ENCODE measurements at regions not wholly inside any gene's neighbourhood (a gene's known extent, or its start where the extent isn't known, plus 50 kb on each side); places are given as distances from the start of the nearest gene placed in this dataset.

DNA sequence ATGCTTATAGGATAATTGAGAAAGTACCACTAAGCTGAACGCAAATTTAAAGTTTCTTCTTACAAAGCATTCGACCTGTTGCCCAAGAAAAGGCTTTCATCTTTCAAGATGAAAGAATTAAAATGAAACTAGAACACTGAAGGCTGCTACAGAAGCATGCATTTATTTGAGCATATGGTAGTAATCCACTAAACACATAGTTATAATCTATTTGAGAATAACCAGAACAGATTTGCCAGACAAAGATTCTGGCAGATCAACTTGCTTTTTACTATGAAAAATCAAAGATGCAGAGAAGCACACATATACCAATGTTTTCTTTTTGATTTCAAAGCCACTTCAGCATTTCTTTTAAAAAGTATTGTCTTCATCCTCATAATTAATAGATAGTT is 412.2 kb downstream of the UTRN start:
- no peak for DNase-seq

DNA sequence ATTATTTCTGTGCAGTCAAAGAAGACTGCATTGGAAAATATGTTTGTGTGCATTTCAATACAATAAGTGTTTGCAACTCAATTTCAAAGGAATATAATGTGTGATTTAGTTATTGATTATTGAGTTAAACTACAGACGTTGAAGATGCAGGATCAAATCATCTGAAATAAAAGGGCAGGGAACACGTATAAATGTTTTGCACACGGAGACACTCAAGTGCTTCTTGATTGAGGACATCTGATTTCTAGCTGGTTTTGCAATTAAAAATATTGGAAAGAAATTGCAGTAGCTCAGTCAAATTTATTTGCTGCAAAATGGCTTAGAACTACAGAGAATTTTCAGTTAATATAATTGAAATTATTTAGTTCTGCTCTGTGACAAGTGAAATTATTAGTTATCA is 412.7 kb downstream of the UTRN start:
- DNase-seq, result no peak

DNA sequence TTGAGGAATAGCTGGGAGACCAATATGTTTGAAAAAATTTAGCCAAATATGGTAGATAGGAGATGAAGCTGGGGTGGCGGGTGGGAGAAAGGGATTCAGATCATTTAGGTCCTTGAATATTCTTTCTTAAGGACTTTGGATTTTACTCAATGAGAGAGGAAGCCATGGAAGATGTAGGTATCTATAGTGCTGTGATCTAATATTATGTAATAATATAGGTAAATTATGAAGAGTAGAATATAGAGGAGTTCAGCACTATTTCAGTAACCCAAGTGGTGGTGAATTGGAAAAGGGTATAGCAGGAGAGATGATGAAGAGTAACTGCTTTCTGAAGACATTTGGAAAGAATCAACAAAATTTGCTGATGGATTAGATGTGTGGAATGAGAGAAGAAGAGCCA is 417.6 kb downstream of the UTRN start:
- DNase-seq, result no peak

DNA sequence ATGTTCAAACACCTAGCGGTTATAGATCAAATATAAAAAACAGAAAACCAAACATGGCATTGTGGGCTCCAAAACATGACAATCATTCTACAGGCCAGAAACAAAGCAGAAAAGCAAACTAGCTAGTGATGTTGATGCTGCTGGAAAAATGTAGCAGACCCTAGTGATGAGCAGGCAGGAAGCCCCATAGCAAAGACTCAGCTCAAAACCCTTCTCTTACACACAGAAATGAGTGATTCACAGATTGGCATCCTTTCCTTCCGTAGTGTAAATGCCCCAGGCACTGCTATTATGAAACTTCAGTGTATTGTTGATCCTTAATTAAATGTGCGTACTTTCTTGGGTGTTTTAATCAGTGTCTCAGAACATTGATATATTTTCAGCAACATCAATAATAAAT is 425.1 kb downstream of the UTRN start:
- no peak for DNase-seq

DNA sequence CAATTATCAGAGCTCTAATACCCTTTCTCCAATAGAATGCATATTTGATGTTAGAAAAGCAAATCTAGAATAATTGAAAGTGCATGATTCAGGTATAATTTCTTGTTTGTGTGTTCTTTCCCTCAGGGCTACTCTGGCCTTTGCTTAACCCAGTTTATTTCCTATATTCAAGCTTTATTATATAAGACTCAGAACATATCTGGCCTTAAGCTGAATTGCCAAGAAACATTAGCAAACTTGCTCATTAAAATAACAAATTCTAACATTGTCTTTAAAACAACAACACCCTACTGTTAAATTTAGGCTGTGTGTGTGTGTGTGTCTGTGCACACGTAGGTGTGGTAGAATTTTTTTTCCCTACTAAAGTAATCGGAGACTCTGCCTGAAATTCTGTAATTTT is 426.5 kb downstream of the UTRN start:
- DNase-seq, result no peak

DNA sequence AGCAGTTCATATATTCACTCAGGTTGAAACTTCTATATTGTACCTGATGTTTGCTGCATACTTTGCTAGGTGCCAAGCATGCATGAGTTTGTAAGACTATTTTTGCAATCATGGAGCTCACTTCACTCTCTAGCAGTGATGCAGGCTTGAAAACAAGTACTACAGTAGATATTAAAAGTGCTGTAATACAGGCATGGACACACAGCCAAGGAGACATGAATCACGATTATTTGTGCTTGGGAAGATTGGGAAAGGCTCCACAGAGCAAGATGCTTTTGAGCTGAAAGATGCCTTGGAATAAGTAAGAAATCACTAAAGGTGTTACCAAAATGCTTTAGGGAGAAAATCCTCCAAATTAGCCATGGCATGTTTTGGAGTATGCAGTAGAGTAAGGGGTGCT is 427.4 kb downstream of the UTRN start:
- no peak for DNase-seq

DNA sequence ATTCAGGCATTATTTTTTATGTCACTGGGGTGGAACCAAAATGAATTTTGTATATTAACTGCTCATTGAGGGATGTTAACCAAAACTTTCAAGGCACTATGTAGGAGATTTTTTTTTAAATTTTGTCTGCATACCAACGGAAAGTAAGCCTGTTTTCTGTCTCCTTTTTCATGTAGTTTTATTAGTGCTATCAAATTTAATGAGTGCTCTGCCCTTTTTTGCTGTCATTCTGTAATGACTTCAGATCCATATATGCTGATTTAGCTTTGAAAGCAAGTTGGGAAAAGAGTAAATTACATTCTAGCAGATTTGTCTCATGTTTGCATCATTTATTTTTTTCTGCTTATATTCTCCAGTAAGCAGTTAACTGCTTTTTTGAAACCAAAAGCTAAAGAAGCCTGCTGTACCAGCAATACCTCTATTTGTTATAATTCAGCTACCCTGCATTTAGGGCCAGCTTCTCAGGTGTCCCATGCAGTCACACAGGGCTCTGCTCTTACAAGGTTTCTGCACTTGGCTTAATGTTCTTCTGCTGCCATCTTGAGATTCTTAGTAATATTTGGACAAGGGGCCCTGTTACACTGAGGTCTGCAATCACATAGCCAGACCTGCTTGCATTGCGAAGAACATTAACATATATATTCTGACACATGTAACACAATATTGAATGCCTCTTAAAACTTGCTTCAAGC is 429.0 kb downstream of the UTRN start:
- no peak for DNase-seq

DNA sequence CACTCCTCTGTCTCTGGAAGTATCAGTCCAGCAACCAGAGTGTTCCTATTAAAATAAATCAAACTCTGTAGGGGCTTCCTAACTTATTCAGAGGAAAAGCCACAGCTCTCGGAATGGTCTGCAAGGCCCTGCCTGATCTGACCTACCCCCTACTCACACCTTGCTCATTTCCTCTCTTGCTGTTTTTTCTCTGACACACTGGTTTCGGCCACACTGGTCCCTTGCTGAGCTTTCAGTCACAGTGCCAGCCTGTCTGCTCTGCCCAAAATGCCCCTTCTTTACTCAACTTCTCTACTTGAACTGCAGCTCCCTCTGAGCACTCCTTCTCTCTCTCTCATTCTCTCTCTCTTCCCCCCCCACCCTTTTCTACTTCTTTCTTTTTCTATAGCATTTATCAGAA is 430.2 kb downstream of the UTRN start:
- no peak for DNase-seq

DNA sequence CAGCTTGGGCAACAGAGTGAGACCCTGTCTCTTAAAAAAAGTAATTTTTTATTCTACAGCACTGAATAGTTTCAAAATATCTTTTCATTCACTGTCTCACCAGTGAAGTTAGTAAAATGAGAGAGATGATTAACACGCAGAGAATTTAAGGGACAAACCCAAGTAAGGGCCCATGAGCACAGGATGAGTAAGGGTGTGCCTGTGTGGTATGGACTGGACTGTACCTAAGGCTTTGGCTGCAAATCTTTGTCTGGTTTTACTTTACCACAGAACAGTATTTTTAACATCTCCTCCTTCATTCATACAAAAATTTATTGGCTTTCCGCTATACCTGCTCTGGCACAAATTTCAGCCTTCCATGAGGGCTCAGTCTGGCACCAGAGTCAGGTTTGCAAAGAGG is 433.3 kb downstream of the UTRN start:
- DNase-seq, result no peak

DNA sequence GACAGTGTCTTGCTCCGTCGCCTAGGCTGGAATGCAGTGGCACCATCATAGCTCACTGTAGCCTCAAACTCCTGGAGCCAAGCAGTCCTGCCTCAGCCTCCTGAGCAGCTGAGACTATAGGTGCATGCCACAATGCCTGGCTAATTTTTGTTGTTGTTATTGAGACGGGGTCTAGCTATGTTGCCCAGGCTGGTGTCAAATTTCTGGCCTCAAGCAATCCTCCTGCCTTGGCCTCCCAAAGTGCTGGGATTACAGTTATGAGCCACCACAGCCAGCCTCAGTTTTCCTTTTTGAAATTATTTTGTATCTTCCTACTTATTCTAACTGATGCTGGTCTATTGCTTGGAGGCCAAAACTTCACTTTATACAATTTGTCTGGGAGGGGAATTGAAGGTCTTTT is 436.1 kb downstream of the UTRN start:
- no peak for DNase-seq

DNA sequence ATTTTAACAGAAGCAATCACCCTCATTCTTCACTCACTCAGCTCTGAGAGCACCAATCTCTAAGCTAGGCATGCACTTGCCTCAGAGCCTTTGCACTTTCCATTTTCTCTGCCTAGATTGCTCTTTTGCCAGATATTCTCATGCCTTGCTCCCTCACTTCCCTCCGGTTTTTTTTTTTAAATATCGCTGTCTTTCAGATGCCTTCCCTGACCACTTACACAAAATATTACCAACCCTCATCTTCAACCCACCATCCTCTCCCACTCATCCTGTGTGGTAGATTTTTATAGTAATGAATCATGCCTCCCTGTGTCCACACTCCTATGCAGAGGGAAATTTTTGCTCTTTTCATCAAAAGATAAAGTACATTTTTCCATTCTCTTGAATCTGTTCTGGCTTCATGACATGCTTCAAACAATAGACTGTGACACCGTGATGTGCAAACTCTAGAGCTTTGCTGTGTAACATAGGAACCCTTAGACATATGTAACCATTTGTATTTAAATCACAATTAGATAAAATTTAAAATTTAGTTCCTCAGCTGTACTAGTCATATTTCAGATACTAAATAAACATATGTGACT is 437.1 kb downstream of the UTRN start:
- no peak for DNase-seq

DNA sequence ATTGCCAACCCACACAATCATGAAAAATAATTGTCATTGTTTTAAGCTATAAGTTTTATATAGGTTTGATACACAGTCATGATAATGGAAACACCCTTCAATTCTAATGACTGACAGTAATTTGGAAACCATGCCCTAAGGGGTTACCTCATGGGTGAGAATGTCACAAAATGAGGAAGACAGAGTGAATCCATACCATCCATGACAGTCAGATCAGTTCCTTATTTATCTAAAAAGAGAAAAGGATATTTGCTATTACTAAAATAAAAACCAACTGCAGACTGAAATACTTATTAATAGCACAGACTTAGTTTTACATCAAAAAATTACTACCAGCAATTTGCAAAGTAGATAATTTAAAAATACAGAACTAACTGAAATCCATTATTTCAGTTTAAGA is 437.8 kb downstream of the UTRN start:
- DNase-seq, result no peak

DNA sequence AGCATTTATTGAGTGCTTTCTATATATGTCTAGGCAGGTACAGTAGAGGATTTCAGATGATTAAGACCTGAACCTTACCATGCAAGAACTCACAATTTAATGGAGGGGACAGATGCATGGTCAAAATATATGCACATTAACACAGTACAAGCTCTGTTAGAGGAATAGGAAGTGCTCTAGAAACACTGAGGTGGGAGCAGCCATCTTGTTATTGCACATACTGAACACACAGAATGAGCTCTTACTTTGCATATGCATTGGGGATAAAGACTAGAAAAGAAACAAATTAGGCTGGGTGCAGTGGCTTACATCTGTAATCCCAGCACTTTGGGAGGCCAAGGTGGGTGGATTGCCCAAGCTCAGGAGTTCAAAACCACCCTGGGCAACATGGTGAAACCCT is 438.3 kb downstream of the UTRN start:
- no peak for DNase-seq

DNA sequence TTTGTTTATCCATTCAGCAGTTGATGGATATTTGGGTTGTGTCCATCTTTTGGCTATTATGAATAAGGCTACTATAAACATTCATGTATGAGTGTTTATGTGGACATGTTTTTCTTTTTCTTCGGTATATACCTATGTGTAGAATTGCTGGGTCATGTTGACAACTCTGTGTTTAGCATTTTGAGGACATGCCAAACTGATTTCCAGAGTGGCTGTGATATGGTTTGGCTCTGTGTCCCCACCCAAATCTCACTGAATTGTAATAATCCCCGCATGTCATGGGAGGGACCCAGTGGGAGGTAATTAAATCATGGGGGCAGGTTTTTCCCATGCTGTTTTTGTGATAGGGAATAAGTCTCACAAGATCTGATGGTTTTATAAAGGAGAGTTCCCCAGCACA is 439.7 kb downstream of the UTRN start:
- no peak for DNase-seq

DNA sequence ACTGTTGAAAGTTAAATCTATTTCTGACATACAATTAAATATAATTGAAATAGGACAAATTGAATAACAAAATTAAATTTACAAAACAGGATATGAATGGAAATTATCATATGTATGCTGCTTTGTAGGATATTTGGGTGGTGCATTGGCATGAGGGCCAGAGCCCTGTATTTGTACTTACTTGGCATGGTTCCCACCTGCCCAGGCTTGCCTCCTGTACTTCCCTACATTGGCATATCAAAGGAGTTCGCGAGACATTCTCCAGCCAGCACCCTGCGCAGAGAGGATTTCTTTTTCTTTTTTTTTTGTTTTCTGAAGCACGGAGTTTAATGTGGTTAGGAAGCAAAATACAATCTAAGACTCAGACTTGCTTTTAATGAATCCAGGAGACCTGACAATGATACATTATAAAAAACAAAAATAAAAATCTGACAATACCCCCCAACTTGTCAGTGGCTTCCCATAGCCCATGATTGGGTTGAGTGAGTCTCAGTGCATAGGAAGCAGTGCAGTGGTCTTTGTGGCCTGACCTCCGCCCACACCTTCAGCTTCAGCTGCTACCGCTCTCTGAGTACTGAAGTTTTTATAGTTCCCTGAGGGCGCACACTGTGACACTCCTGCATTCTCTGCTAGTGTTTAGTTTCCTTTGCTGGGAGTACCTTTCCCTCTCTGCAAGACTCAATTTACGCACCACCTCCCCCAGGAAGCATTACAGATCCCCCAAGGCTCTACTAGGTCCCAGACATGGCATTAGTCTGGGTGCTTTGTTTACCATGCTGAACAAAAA is 440.8 kb downstream of the UTRN start:
- DNase-seq, result no peak

DNA sequence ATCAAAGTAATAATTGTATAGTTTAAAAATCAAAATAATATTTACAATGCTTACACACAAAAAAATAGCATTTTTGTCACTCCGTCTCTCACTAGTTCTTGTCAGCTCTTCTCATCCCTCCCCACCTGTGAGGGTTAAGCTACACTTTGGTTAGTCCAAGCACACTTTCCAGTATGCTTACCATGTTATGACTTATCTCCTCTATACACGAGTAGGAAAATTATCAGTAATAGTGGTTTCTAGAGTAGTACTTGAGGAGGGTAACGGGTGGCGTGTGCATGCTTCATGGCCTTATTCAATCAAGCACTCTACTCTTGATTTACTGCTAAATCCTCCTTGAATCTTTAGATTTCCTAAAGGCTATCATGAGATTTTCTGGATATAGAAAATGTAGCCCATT is 443.7 kb downstream of the UTRN start:
- no peak for DNase-seq

DNA sequence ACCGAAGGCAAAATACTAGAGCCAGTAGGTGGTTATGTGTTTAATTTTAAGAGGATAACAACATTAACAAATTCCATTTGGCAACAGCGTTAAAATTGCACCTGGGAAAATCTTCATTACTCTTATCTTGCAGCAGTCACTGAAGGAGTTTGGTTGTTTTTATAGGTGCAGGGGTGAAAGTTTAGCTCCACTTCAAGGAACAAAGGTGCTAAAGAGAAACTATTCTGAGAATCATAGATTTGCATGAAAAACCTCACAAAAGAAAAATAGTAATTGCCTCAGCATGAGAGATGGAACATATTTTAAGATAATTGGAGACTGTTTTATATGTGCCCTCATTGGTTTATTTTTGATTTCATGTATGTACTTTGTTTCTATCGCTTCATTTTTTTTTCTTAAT is 444.4 kb downstream of the UTRN start:
- DNase-seq, result no peak

DNA sequence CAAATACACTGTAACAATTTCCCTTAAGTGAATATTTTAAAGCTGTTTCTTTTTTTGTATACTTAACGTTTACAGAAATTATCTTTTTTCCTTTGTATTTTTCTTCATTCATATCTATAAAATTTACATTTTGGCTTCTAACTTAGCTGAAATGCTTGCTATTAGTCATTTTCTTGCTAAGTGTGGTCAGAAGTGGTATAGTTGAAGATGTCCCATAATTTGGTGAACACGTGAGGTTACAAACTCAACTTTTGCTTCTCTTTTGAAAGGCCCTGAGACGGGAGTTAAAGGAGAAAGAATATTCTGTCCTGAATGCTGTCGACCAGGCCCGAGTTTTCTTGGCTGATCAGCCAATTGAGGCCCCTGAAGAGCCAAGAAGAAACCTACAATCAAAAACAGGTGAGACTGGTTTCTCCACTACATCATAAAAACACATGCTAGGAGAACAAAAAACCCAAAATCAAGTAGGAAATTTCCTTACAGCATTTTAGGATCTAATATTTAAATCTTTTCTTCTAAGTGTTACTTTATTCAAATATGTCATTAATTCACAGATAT is 445.0 kb downstream of the UTRN start:
- DNase-seq, result no peak

DNA sequence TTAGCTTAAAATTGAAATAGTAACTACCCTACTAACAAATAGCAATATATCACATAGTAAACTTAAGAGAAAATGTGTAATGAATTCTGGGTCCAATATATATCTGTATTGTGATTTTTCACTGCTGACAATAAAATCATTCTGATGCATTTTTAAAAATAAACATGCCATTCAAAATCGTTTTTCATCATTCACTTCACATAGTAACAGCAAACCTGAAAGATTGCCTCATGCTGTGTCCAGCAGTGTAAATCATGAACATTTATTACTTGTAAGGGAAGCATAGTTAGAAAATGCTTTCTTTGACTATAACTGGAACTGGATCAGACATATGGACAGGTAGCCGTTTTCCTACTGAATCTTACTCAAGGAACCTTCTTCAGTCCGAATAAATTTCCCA is 446.1 kb downstream of the UTRN start:
- no peak for DNase-seq

DNA sequence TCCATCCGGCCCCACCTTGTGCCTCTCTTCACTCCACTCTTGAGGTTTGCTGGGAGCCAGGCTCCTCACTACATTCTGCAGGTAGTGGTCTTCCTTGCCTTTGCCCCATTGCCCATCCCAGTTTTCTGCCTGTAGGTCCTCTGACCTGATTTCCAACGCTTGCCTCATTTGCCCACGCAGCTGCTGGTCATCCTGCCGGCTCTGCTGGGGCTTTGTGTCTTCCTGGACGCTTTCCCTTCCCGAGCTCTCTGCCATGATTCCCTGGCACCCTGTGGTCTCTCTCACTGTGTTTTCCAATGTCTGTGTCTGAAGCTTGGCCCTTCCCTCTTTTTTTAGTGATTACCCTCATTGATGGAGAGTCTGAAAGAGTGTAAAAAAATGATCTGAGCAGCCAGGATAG is 451.6 kb downstream of the UTRN start:
- DNase-seq, result no peak

DNA sequence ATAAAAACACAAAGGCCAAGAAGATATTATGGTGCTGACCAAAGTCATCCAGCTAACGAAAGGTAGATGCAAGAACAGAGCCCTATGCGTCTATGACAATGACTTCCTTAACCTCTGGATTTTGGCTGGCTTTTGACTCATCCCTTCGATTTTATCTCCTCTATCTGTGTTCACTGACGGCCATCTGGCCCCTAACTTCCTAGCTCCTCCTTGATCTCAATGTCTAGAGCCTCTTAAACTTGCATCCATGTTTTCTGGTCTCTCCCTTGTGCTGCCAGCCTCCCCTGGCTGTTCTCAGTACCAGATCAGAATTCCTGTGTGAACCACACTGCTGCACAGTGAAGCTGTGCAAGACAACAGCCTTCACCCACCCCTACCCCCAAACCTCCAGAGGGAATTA is 452.9 kb downstream of the UTRN start:
- DNase-seq, result no peak

DNA sequence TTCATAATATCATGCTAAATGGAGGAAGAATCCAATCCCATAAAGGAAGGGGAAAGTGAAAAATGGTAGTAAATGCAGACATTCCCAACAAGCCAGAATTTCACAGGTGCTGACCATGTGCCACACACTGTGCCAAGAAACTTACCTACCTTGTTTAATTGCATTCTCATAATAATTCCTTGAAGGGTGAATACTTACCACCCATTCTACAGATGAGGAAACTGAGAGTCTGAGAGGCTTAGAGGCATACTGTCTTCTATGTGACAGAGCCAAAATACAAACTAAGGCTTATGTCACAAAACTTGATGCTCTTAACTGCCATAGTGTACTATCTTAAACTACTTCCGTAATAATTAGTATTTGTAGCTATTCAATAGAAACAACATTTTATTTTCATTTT is 454.7 kb downstream of the UTRN start:
- no peak for DNase-seq

DNA sequence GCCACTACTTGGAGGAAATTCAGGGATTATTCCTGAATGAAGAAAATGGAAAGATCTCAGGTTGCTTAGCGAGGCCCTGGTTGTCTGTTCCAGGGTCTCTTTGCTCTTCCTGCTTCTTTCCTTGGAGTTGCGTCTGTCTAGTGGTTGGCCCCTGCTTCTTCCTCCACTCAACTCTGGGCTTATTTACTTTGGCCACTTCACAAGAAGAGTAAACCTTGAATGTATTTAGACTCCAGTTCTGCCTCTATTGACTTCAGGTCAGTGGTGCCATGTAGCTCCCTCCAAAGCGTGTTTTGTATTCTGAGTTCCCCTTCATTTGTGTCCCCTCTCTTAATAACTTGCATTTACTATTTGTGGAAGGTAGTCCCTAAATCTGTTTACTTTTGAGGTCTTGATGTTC is 456.5 kb downstream of the UTRN start:
- DNase-seq, result no peak

DNA sequence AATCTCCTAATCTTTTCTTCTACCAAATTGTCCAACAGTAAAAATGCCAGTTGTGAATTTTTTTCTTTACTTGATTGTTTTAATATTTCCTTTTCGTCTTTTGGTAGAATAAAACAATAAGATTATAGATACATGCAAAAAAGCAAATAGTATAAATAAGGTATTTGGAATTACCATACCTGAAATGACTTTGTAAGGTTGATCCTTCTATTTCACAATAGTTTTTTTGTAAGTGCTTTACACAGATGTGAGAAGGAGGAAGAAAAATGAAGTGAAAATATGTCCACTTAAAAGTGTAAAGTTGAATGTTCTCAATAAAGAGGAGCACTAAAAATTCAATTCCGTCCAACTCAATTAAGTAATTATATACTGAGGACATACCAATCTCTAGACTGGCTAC is 457.6 kb downstream of the UTRN start:
- DNase-seq, result no peak
